ENCODE measurements at regions not wholly inside any gene's neighbourhood (a gene's known extent, or its start where the extent isn't known, plus 50 kb on each side); places are given as distances from the start of the nearest gene placed in this dataset.
"Not testable (repeated sequence)": the region's sequence is repeated elsewhere in the genome, so short reads cannot be mapped to it uniquely, and the experiment has no call there.

GRCh38 chrX:104459796-104460195, 106.2 kb upstream of the IL1RAPL2 start:
- in situ Hi-C loops (cut with HindIII; ENCODE audit: low pct_unique_long_range_greater_than_20kb, low sequenced_read_pairs) (no loop called here), intact Hi-C loops (cut with micrococcal nuclease; ENCODE audit: unreplicated experiment) (no loop called here)
- no TSS peak for BruUV-seq (replicated peaks)
- Histone ChIP-seq H3K4me3 (ENCODE audit: low read depth in 2 of 2, low read length in 2 of 2) (no peak overlapping the region), H3K27me3 (ENCODE audit: control insufficient read depth, insufficient read depth, low read length) (no peaks in the 10 kb centered on the region), H3K36me3 (ENCODE audit: control insufficient read depth, insufficient read depth, low read length) (no peaks in the 10 kb centered on the region), H3K27ac (ENCODE audit: low read length) (no peak overlapping the region), H3K9me3 (ENCODE audit: control insufficient read depth, insufficient read depth, low read depth, low read length) (no peaks in the 10 kb centered on the region), H3K4me1 (ENCODE audit: control insufficient read depth, insufficient read depth, low read length) (no peaks in the 10 kb centered on the region)
- CTCF ChIA-PET: no interaction called here
- POLR2A ChIA-PET: no interaction called here
- ATAC-seq (no peak), DNase-seq (ENCODE audit: low read depth, low spot score) (no peak)
- TF ChIP-seq TCF7L2 (IDR thresholded peaks at IDR 0.05; ENCODE audit: low read depth, low read length): no peak
- no peak for TF ChIP-seq POLR2AphosphoS5 (IDR thresholded peaks at IDR 0.05; ENCODE audit: low read depth, low read length)
- no peak for TF ChIP-seq REST (IDR thresholded peaks at IDR 0.05; ENCODE audit: insufficient read depth in 1 of 2, low read depth in 2 of 2, low read length in 1 of 2)
- no peak for TF ChIP-seq CTCF (IDR thresholded peaks at IDR 0.05)
- TF ChIP-seq SIN3A (IDR thresholded peaks at IDR 0.05; ENCODE audit: borderline replicate concordance, insufficient read depth, low read depth, low read length): no peak

GRCh38 chrX:104457130-104457529, 108.9 kb upstream of the IL1RAPL2 start:
- BruUV-seq (replicated peaks); H3K9me3 ChIP-seq (ENCODE audit: control insufficient read depth, insufficient read depth, low read depth, low read length); H3K4me3 ChIP-seq (ENCODE audit: low read depth in 2 of 2, low read length in 2 of 2); H3K4me1 ChIP-seq (ENCODE audit: control insufficient read depth, insufficient read depth, low read length); DNase-seq (ENCODE audit: low read depth, low spot score); H3K27me3 ChIP-seq (ENCODE audit: control insufficient read depth, insufficient read depth, low read length); CTCF ChIA-PET; intact Hi-C loops (cut with micrococcal nuclease; ENCODE audit: unreplicated experiment); POLR2A ChIA-PET; H3K27ac ChIP-seq (ENCODE audit: low read length); H3K36me3 ChIP-seq (ENCODE audit: control insufficient read depth, insufficient read depth, low read length); in situ Hi-C loops (cut with HindIII; ENCODE audit: low pct_unique_long_range_greater_than_20kb, low sequenced_read_pairs); ATAC-seq: not testable (repeated sequence)

- no peak for TF ChIP-seq CTCF (IDR thresholded peaks at IDR 0.05)
- no peak for TF ChIP-seq TCF7L2 (IDR thresholded peaks at IDR 0.05; ENCODE audit: low read depth, low read length)
- no peak for TF ChIP-seq POLR2AphosphoS5 (IDR thresholded peaks at IDR 0.05; ENCODE audit: low read depth, low read length)
- no peak for TF ChIP-seq REST (IDR thresholded peaks at IDR 0.05; ENCODE audit: insufficient read depth in 1 of 2, low read depth in 2 of 2, low read length in 1 of 2)
- no peak for TF ChIP-seq SIN3A (IDR thresholded peaks at IDR 0.05; ENCODE audit: borderline replicate concordance, insufficient read depth, low read depth, low read length)
- Histone ChIP-seq H3K27me3 (ENCODE audit: control insufficient read depth, insufficient read depth, low read length) (no peaks in the 10 kb centered on the region), H3K9me3 (ENCODE audit: control insufficient read depth, insufficient read depth, low read depth, low read length) (no peaks in the 10 kb centered on the region), H3K4me3 (ENCODE audit: low read depth in 2 of 2, low read length in 2 of 2) (no peak overlapping the region), H3K27ac (ENCODE audit: low read length) (no peak overlapping the region), H3K36me3 (ENCODE audit: control insufficient read depth, insufficient read depth, low read length) (no peaks in the 10 kb centered on the region), H3K4me1 (ENCODE audit: control insufficient read depth, insufficient read depth, low read length) (no peaks in the 10 kb centered on the region)
- in situ Hi-C loops (cut with HindIII; ENCODE audit: low pct_unique_long_range_greater_than_20kb, low sequenced_read_pairs) (no loop called here), intact Hi-C loops (cut with micrococcal nuclease; ENCODE audit: unreplicated experiment) (no loop called here)
- DNase-seq (ENCODE audit: low read depth, low spot score): no peak
- no peak for ATAC-seq
- POLR2A ChIA-PET: no interaction called here
- no TSS peak for BruUV-seq (replicated peaks)
- CTCF ChIA-PET: no interaction called here
Measured at GRCh38 chrX:104450316-104450715, 115.7 kb upstream of the IL1RAPL2 start.

Measured in Panc1 (cell line).